Heart right ventricle (tissue), 16 donors: ENCODE measurements at regions not wholly inside any gene's neighbourhood (a gene's known extent, or its start where the extent isn't known, plus 50 kb on each side); places are given as distances from the start of the nearest gene placed in this dataset.

Experiments
- ATAC-seq, 8 donors: fragments of 200-7000 bp; cut with Tn5 transposase; one replicate each; pipeline ENCODE4 v1.9.1; 2020; ENCODE audit warnings: mild to moderate bottlenecking in 8 of 8, moderate library complexity in 8 of 8, moderate number of reproducible peaks in 1 of 8
- DNase-seq, 2 donors: peaks; one replicate each; pipeline ENCODE4 v3.0.0-alpha.2; 2020
- H3K27ac ChIP-seq, 10 donors: fragments of 200-600 bp; sonication (generic) in 2 of 10; one replicate each; pipeline versions ENCODE4 v1.5.0 to v1.8.0; 2020 to 2022; ENCODE audit warnings: mild to moderate bottlenecking in 3 of 10
- H3K27me3 ChIP-seq, 7 donors: fragments of 200-600 bp; one replicate each; pipeline ENCODE4 v1.8.0; 2021 to 2022; ENCODE audit warnings: mild to moderate bottlenecking in 2 of 7
- H3K36me3 ChIP-seq, 9 donors: fragments of 200-600 bp; sonication (generic) in 1 of 9; one replicate each; pipeline versions ENCODE4 v1.5.0 to v1.8.0; 2020 to 2022; ENCODE audit warnings: mild to moderate bottlenecking in 2 of 9
- H3K4me1 ChIP-seq, 9 donors: fragments of 200-600 bp; sonication (generic) in 1 of 9; one replicate each; pipeline versions ENCODE4 v1.5.0 to v1.8.0; 2020 to 2022; ENCODE audit warnings: mild to moderate bottlenecking in 4 of 9
- H3K4me3 ChIP-seq, 10 donors: fragments of 200-600 bp; sonication (generic) in 2 of 10; one replicate each; pipeline versions ENCODE4 v1.5.0 to v1.8.0; 2020 to 2022; ENCODE audit warnings: mild to moderate bottlenecking in 7 of 10, moderate library complexity in 2 of 10
- H3K9me3 ChIP-seq, 11 donors: fragments of 200-600 bp in 10 of 11; sonication (generic) in 2 of 11; one replicate each; pipeline versions ENCODE4 v1.5.0 to v1.8.0; 2013 to 2022; ENCODE audit warnings: mild to moderate bottlenecking in 2 of 11, control low read depth in 1 of 11, moderate library complexity in 1 of 11
- WGBS, 2 donors: extraction: QIAGEN DNeasy Blood & Tissue Kit; methylation state at CpG; one replicate each; pipeline ENCODE4 v1.1.7; 2013; ENCODE audit warnings: inconsistent platforms in 1 of 2; 5-methylcytosine and 5-hydroxymethylcytosine counted together
- intact Hi-C, 10 donors: fragments of 100-400 bp; cut with DNase I; formaldehyde crosslinking; loops; one replicate each; pipeline versions ENCODE4 v1.11.1 to v1.14.2; 2022
- TF ChIP-seq, protein P1 (sequence below), 9 donors: fragments of 200-600 bp; sonication (generic) in 2 of 9; IDR thresholded peaks; one replicate each; pipeline versions ENCODE4 v1.5.0 to v1.8.0; 2021 to 2022; ENCODE audit warnings: antibody characterized with exemption in 9 of 9, mild to moderate bottlenecking in 5 of 9, moderate library complexity in 1 of 9
- donor health status: Arrhythmogenic right ventricular cardiomyopathy.
- donor health status: ischemic (EF 13 %, LVEDD 7.1; RV severe dilation, severe dysfunction).
- donor health status: healthy with polysubstance abuse.
- donor health status: DM: no; HTN: yes; CAD: no.
- donor health status: DM: no; HTN: no; CAD: no.
- donor health status: ischemic (EF 25% LVEDD 6.9; RV normal size, moderate dysfunction).
- donor health status: ischemic (EF 25% LVEDD 5.7; RV mildly dilated, moderate dysfunction).
- donor health status: healthy.
- donor health status: DM: yes; HTN: yes; CAD: no.
- donor health status: Ischemic cardiomyopathy.
- donor health status: ischemic (EF 35%, LVEDD 5.7; RV mildly dilated, moderate dysfunction).
- donor health status: nonischemic (EF 11% LVEDD 7.7; RV severe dilation, severe dysfunction).
- donor health status: DM: yes; HTN: yes; CAD: no.
- donor health status: PGD.
- donor health status: ischemic (EF 29% LVEDD 5.4; RV normal size, mild dysfunction).
- donor health status: nonischemic (EF 23%, LVEDD 6.1; RV moderate dilation, normal function).

DNA sequence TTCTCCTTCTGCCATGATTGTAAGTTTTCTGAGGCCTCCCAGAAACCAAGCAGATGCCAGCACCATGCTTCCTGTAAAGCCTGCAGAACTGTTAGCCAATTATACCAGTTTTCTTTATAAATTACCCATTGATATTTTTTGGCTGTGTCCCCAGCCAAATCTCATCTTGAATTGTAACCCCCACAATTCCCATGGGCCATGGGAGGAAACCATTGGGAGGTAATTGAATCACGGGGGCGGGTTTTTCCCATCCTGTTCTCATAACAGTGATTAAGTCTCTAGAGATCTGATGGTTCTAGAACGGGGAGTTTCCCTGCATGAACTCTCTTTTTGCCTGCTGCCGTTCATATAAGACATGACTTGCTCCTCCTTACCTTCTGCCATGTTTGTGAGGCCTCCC, 788.5 kb downstream of the C6orf118 start:
- Histone ChIP-seq H3K9me3 (peaks cover 0 to 53% (median 6%) of the 10 kb centered on the region in 11 donors), H3K27me3 (no peaks in the 10 kb centered on the region), H3K27ac (no peak overlapping the region), H3K36me3 (no peaks in the 10 kb centered on the region), H3K4me1 (no peaks in the 10 kb centered on the region), H3K4me3 (no peak overlapping the region)
- intact Hi-C loops, result no loop called here
- no peak for ATAC-seq
- no peak for DNase-seq
- WGBS, 2 donors, result 47 to 61% methylated on average over 4 of the region's 4 CpGs
- TF ChIP-seq, protein P1, sequence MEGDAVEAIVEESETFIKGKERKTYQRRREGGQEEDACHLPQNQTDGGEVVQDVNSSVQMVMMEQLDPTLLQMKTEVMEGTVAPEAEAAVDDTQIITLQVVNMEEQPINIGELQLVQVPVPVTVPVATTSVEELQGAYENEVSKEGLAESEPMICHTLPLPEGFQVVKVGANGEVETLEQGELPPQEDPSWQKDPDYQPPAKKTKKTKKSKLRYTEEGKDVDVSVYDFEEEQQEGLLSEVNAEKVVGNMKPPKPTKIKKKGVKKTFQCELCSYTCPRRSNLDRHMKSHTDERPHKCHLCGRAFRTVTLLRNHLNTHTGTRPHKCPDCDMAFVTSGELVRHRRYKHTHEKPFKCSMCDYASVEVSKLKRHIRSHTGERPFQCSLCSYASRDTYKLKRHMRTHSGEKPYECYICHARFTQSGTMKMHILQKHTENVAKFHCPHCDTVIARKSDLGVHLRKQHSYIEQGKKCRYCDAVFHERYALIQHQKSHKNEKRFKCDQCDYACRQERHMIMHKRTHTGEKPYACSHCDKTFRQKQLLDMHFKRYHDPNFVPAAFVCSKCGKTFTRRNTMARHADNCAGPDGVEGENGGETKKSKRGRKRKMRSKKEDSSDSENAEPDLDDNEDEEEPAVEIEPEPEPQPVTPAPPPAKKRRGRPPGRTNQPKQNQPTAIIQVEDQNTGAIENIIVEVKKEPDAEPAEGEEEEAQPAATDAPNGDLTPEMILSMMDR (IDR thresholded peaks at IDR 0.05), result no peak

DNA sequence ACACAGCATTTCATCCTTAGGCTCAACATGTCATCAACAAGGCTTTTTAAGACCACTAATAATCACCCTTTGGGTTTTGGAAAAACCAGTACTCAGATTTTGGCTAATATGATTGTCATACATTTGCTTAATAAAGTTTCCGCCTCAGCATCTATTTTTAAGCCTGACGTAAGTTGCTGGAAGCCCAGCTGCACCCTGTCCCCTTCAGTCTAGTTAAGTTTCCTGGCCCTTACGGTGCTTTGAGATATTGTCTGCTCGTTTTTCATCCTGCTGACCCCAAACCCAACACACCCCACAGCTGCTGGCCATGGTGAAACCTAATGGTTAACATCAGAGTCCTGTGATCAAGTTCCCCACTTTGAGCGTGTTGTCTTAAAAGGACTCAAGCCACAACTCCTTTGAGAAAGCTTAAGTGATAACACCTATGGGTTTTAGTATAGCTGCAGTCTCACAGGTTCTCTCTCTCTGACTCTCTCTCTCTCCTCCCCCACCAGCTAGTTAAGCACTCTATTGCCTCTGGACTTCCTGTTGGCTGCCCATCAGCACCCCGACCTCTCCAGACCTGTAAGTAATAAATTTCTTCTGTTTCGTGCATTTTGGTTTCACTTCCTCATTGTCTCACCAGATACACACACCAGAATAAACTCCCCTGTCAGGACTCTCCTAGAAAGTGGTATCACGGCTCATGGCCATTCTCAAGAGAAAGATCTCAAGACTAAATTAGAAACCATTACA, 802.0 kb downstream of the C6orf118 start:
- 61% methylated on average over 8 of the region's 8 CpGs for WGBS, 2 donors
- Histone ChIP-seq H3K27me3 (no peaks in the 10 kb centered on the region), H3K36me3 (no peaks in the 10 kb centered on the region), H3K4me3 (peak overlapping the region in 1 of 10 donors; percentile 26), H3K27ac (peak overlapping the region in 2 of 10 donors; percentile 14 to 59), H3K4me1 (no peaks in the 10 kb centered on the region), H3K9me3 (peaks cover 0 to 10% (median 0%) of the 10 kb centered on the region in 11 donors)
- no peak for DNase-seq
- no peak for ATAC-seq
- intact Hi-C loops, result no loop called here
- TF ChIP-seq, protein P1 (IDR thresholded peaks at IDR 0.05), result no peak

DNA sequence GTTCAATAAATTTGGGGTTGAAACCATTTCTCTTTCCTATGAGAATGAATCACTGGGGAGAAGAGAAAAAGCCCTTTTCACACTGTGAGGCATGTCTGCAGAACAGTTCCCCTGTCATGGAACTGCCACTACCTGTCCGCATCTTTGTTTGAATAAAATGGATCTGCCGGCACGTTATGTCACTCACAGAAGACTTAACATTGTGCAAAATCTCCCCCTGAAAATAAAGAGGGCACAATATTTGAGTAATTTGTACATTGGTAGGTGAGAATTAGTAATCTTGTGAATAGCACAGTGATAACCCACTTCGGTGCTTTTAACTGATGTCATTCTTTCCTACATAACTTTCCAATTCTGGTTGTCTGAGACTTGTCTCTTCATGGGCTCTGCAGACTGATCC, 804.0 kb downstream of the C6orf118 start:
- ATAC-seq (no peak), DNase-seq (no peak)
- Histone ChIP-seq H3K4me3 (no peak overlapping the region), H3K4me1 (no peaks in the 10 kb centered on the region), H3K27me3 (no peaks in the 10 kb centered on the region), H3K36me3 (no peaks in the 10 kb centered on the region), H3K27ac (no peak overlapping the region), H3K9me3 (peaks cover 0 to 10% (median 0%) of the 10 kb centered on the region in 11 donors)
- WGBS, 2 donors, result 83 to 89% methylated on average over 4 of the region's 4 CpGs
- intact Hi-C loops, result no loop called here
- TF ChIP-seq, protein P1 (IDR thresholded peaks at IDR 0.05), result no peak

DNA sequence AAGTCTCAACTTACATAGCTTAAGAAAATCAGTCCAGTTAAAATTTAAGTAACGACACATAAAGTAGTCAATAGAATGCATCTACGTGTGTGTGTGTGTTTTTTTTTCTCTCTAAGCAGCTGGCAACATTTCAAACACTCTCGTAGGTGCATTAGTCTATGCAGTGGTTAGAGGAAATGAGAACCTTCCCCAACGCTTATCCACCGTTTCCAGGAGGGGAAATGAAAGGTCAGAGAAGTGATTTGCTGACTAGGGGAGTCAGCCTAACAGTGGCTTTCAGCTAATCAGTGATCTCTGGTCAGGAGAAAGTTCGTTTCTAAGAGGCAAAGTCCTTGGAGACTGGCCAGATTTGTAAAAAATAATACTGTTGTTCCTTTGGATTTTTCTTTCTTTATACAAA, 806.6 kb downstream of the C6orf118 start:
- intact Hi-C loops, result no loop called here
- H3K4me3 ChIP-seq, result no peak overlapping the region
- DNase-seq (no peak), ATAC-seq (peak in 2 of 8 donors; percentile 35 to 55)
- no peaks in the 10 kb centered on the region for H3K36me3 ChIP-seq
- no peaks in the 10 kb centered on the region for H3K4me1 ChIP-seq
- no peak overlapping the region for H3K27ac ChIP-seq
- WGBS, 2 donors, result 27 to 30% methylated on average over 6 of the region's 6 CpGs
- H3K27me3 ChIP-seq, result no peaks in the 10 kb centered on the region
- peaks cover 0 to 9% (median 0%) of the 10 kb centered on the region in 11 donors for H3K9me3 ChIP-seq
- TF ChIP-seq, protein P1 (IDR thresholded peaks at IDR 0.05), result no peak
